Stimulated activated CD4-positive, alpha-beta T cell treated with anti-CD3 and anti-CD28 coated beads, Interleukin-15, amount 100 ng/mL, for 48 hours (primary cell): ENCODE measurements at regions not wholly inside any gene's neighbourhood (a gene's known extent, or its start where the extent isn't known, plus 50 kb on each side); places are given as distances from the start of the nearest gene placed in this dataset.

Experiments used
- DNase-seq, 2 donors: peaks; one replicate each; pipeline ENCODE4 v3.0.0-alpha.2; 2020; ENCODE audit warnings: low read depth in 2 of 2

DNA sequence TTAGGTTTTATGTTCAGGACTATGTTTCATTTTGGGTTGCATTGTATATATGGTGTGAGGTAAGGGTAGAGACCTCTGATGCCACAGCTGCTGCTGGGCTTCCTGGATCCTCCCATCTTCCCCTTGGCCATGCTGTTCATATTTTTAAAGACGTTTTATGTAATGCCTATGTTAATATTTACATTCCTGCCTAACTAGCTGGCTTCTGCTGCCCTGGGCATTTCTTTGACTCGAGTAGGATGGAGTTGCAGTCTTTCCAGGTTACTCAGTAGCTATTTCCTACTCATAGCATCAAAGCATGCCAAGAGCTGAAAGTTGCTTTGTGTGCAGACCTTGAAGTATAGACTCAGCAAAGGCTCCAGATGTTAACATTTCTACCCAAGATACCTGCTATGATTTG lies 220.5 kb upstream of the CADM1 start:
- no peak for DNase-seq

DNA sequence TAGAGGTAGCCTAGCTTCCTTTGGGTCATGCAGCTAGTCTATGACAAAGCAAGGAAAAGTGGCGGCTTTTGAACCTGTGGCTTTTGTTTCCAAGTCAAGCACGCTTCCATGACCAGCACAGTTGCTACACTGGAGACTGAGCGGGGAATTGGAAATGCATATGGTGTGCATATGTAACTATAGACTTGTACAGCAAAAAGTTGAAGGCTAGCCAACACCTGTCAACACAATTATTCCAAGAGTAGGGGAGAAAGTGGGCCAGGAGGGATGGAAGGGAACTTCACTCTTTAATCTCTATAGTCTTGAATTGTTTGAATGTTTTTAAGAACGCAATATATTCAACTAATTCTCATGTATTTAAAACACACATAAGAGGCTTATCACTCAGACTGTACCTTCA lies 218.5 kb upstream of the CADM1 start:
- DNase-seq = no peak

DNA sequence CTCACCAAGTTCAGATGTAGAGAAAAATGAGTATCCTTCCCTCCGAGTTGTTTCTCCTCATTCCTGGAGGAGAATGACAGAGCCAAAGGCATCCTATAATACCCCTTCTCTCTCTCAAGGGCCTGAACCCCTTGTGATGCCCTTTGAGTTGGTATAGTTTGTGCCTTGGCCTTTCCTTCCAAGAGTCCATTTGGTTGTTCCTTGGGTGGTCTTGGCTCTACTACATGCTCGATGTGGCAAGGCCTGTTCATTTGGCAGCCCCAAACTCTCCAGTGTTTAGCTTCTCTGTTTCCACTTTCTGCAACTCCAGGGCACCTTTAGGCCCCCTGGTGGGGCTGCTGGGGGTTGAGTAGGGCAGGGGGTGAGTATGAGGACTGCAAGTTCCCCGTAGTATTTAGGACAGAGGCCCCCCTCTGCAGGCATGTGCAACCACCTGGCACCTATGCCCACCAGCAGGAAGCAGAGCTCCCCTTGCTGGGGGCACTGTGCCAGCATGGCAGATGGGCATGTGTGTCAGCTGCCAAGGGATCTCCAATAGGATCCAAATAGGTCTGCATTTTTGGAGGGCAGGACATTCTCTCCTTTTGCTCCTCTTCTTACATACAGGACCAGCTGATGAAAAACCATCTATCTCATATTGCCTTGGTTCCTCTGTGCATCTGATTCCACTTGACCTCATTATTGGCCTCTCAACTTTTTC lies 217.2 kb upstream of the CADM1 start:
- no peak for DNase-seq

DNA sequence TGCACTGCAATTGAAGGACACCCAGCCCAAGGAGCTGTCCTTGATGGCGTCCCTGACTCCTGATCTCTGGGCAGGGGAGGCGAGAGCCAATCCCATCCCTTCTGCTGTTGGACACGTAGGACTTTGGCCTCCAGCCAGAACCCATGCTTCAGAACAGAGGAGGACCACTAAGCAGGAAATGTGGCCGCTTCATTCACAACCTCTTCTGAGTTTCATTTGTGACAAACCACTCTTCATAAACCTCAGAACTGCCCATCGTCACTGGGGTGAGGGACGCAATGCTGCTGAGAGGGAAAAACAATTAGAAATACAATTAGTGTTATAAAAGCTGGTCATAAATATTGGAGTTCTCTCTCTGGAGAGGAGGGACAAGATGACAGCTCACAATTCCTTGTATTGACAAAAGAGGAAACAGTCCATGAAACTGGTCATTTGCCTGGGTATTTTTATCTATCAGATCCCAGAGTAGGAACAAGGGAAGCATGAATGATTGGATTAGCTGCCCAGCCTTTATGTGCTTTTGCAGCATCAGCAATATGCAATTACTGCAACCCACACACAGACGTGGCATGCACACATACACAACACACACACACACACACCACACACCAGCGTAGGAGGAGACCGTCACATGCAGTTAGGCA lies 216.5 kb upstream of the CADM1 start:
- no peak for DNase-seq

DNA sequence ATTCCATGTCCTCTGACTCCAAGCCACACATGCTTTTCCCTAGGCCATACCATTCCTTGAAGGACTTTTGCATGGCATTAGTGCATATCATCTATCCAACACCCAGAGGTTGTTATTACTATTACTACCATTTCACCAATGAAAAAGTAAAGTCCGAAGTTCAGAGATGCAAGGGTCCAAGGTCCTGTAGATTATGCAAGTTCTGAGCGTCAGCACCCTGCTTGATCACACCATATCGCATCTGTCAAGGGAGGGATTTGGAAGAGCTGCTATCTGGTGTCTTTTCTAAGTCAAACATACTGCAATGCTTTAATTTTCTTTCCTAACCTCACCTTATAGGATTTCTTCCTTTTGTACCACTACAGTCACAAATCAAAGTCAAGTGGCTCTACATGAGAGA lies 214.7 kb upstream of the CADM1 start:
- DNase-seq = no peak

DNA sequence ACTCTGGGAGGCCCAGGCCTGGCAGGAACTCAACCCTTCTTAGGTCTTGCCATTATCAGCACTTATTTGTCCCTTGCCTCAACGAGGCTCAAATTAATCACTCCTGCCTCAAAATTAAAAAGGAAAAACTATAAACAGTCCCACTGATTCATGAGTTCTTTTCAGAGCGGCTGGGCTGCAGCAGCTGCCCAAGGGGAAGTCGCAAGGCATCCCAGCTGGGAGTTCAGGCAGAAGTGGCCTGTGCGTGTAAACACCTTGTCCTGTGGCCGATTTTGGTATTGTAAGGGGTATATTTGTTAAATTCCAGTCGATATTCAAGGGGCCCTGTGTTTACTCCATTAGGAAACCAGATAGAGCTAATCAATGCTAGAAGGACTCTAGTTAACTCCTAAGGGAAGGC lies 213.9 kb upstream of the CADM1 start:
- no peak for DNase-seq

DNA sequence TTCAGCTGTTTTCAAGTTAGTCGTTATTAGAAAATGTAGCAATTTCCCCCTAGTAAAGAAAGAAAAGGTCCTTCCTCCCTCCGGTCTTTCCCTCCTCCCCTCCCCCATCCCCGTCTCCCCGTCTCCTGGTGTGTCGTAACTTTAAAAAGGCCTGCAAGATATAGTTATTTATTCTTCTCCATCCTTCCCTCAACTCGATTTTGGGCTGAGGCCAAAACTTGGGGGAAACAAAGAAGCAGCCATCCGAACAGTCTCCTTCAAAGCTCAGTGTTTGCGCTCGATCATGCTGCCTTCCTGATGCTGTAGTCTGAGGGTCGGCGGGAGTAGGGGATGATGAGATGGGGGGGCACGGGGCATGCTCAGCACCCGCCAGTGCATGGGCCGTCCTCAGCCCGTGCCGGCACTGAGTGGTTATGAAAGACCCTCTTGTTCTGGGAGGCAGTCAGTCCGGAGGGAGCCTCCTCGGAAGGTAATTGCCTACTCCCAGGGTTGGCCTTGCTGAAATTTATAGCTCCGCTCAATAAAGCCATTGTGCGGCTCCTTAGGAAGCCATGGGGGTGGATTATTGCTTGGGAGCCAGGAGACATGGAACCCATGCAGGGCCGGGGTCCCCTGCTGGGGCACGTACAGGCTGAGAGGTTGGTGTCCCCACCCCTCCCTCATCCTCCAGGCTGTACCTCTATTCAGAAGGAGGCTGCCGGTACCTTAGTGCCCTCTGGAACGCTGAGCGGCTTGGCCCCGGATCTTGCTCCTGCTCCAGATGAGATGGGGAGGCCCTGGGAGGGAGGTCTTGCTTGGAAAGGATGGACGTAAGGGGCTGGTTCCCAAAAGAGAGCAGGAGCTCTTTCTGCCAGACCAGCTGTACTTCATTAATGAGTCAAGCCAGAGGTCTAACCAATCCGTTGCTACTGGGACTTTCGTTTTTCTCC lies 212.7 kb upstream of the CADM1 start:
- DNase-seq = no peak

DNA sequence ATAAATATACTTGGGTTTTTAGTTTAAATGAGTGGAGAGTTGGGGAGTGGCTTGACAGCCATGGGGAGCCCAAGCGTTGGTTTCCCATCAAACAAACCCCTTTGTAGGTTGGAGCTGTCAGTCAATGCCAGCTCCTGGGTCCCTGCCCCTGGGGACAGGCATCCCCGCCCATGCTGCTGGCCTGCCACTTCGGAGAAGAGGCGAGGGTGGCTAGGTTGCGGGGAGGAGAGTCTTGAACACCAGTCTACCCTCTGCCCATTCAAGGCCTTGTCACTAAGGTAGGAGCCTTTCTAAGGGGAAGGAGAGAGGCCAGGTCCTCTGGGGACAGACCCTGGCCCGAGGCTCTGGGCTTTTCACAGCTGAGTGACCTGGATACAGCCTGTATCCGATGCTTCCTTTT lies 211.9 kb upstream of the CADM1 start:
- no peak for DNase-seq

DNA sequence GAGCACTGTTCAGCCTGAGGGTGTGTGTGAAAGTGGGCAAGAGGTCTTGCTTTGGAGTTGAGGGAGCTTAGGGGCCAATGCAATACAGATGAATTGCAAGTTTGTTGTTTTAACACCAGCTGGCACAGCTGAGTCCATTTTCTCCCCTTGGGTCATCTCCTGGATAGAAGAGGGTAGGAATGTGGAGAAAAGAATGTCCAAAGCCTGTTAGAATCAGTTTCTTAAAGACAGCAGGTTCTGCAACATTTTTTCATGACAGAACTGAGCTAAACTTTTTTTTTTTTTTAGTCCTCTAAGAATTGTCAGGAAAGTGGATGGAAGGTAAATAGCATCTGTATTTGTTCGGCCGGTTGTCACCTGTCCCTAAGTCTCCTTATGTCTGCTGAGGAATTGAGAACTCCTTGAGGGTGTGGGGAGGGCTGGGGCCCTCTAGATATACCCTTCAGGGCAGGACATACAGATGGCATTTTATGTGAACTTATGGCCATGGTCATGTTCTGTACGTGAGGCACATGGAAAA lies 211.1 kb upstream of the CADM1 start:
- DNase-seq = no peak

DNA sequence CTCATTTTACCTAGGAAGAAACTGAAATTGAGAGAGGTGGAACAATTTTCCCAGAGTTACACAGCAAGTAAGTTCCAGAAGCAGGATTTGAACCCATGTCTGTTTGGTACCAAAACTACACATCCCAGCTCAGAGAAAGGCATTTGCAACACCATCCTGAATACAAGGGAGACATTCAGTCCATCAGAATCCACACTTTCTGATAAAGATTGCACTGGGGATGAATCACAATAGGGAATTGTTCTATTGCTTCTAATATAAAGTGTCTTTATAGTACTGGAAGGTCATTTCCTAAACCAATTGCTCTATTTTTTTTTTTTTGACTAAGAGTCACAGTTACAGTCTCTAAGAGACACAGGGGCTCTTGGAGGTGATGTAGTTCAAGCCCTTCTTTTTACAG lies 208.1 kb upstream of the CADM1 start:
- no peak for DNase-seq

DNA sequence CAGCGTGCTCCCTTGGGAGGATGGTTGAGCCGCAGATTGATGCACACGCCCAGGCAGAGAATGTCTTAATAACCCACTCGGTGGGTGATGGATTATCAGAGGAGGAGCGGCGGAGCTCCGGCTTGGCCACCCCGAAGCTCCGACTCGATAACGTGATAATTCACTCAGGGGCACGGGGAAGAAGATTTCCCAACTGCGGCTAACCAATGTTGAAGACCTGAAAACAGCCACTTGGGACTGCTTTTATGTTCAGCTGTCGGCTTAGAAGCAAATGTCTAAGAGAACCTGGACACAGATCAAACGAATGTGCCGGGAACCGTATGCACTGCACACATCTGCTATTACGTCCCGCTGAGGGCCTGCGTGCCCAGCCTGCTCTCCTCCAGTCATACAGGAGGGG lies 206.8 kb upstream of the CADM1 start:
- no peak for DNase-seq

DNA sequence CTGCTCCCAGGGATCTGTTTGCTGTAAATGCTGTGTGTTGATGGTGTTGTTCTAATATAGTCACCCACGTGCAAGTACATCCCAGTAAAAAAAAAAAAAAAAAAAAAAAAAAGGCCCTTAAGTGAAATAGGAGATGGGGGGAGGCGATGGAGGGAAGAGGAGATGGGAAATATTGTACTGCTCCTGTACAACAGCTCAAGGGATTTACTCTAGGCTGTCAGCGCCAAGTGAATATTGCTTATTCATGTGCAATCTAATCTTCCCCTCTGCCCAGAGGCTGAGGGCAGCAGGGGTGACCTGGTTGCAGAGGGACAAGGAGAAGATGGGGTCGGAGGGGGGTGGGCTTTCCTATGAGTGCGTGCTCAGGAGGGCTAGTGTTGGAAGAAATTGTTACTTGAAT lies 206.2 kb upstream of the CADM1 start:
- no peak for DNase-seq

DNA sequence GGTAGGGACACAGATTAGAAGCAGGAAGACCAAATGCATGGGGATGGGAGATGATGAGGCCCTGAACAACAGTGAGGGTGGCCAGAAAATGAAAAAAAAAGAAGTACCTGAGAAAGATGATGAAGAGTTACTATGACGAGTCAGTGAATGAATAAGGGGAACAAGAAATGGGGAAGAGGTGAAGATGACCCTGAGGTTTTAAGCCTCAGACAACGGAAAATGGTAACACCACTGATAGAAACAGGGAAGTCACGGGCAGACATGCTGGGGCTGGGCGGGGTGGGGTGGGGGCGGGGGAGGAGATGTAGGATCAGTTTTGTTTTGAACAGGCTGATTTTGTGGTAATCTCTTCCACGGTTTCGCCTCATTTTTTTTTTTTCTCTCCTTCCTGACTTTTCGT lies 205.1 kb upstream of the CADM1 start:
- DNase-seq = no peak

DNA sequence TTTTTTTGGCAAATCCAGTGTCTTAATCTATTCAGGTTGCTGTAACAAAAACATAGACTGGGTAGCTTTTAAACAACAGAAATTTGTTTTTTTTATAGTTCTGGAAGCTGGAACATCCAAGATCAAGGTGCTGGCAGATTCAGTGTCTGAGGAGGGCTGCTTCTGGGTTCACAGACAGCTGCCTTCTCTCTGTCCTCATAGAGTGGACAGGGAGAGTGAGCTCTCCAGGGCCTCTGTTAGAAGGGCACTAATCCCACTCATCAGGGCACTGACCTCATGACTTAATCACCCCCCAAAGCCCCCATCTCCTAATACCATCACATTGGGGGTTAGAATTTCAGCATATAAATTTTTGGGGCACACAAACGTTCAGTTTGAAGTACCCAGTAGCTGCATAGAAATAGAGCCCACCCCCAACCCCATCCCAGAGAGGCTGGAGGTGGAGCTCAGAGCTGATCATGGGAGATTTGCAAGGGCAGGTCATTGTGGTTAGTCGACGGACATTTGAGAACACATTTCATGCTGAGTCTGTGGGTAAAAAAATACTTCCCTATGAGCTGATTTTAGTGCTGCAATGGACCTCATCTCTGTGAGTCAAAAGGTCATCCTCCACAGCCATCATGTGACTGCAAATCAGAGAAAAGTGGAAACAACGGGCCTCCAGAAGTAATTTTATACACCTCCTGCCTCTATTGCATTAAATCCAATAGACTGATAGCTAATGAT lies 203.1 kb upstream of the CADM1 start:
- DNase-seq = no peak

DNA sequence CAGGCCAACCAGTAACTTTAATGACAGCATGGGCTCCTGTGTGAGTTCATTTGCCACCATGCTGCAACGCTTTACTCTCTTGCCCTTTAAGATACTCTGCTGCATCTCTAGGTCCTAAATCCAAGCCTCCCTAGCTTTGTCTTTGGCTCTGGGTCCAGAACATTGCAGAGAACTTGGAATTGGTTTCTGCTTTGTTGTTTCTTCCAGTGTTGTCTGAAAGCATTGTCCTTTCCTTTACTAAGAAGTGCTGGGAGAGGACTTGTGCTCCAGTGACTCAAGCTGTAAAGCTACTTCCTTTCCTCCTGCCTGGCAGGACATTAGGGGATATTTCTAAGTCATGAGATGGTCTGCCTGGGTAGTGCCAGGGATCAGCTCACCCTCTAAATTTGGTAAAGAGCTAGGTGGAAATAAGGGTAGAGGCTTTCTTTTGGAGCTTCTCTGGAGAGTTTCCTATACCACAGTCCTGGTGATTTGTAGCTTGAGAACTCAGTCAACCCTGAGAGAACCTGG lies 202.5 kb upstream of the CADM1 start:
- DNase-seq = no peak

DNA sequence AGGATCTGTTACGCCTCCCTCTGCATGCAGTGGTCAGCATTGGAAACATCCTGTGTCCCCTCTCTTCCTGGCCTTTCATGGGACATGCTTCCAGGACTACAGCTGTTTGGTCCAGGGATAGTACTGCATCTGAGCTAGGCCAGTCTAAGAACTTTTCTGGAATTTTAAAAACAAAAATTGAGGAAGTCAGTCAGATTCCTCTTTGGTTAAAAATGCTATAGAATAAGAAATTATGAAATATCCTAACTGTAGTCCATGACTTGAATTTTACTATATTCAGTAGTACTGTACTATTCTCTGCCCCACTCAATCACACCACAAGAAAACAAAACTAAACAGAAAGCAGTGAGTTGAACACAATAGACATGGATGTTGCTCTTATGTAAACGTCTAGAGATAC lies 201.0 kb upstream of the CADM1 start:
- no peak for DNase-seq

DNA sequence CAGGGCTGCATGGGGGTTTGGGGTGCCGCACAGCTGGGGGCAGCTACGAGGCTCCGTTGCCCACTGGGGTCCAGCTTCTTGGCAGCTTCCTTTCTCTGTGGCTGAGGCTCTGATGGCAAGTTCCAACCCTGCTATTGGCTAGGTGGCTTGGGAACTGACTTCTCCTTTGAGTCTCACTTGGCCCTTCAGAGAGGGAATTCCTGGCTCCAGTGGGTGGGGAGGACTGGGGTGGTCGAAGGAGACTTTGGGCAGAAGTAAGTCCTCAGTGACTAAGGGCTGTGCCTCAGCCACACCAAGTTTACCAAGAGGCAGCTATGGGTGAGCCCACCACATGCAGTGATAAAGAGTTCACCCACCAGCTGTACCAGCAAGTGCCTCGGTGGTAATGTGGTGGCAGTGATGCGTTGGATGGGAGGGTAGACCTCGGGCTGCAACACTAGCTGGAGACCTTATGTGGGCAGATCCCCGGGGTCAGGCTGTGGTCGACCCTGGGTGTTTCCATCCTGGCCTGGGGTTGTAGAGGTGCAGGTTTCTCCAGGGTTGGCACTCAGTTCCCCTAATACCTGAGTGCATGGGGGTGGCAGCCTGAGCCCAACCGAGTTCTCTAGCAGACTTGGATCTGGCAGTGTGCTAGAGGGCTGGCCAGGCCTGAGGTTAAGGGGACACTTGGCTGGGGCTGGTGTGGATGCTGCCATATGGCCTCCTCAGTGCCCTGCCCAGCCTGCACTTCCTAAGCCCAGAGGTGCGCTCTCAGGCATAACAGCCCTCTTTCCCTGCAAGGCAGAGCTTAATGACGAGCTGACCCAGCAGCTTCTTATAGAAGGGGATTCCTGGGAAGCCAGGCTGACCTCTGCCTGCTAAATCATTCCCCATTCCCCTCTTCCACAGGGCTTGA lies 197.0 kb upstream of the CADM1 start:
- no peak for DNase-seq

DNA sequence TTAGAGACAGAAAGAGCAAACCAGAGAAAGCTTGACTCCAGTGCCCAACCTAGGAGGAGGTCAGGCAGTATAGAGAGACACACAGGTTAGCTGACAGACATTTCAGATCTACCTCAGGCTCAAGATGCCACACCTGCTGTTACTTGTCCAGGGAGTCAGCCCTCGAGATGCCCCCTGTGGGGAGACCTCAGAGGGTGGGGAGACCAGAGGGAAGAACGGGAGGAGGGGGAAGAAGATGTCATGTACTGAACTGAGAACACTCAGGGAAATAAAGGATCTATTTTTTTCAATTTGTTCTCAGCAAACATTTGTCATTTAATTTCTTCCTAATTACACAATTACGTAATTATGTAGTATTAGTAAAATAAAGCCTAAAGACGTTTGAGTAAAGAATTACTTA lies 196.3 kb upstream of the CADM1 start:
- DNase-seq = no peak

DNA sequence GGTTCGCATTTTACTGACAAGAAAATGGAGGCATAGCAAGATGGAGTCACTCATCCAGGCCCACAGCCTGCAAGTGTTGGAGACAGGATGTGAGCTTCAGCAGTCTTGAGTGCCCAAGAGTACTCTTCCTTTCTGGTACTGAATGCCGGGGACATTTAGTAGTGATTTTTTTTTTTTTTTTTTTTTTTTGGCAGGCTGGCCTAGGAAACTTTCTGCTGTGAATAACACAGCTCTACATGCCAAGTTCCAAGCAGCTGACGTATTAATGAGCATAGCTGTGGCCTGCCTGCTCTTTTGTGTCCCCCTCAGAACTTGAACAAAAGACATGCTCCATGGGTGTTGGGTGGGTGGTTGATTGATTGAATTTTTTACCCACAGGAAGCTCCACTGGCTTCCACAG lies 195.5 kb upstream of the CADM1 start:
- DNase-seq = no peak

DNA sequence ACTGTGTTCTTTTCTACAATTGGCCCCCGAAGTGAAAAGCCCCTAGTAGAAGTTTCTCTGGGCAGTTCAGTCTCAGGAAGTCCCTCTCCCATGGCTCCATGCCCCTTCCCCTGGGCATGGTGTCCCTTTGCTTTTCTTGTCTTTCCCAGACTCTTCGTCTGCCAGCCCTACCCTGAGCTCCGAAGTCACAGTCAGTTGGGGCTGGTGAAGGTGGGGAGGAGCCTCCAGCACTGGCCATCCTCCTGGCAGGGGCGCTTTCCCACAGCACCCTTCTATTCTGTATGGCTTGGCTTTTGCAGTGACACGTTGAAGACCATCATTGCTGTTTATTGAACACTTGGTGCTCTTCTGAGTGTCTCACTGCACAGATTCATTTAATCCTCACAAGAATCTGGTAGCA lies 195.1 kb upstream of the CADM1 start:
- no peak for DNase-seq

DNA sequence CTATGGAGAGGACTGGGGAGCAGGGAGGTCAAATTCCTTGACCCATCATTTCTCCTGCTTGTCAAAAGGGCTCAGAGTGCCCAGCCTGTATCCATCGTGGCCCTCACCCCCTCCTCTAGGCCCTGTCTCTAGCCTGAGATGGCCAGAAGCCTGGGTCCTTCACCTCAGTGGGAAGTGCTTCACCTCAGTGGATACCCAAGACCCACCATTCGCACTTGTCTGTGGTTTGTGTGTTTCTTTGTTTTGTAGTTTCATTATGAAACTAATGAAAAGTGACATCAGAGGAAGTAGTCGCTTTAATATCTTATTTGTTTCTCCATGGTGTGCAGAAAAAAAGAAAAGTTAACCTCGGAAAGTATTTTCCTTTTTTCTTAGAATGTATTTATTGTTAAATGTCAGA lies 194.0 kb upstream of the CADM1 start:
- no peak for DNase-seq
